GM18951 (cell line): ENCODE measurements at regions not wholly inside any gene's neighbourhood (a gene's known extent, or its start where the extent isn't known, plus 50 kb on each side); places are given as distances from the start of the nearest gene placed in this dataset.

Source experiments
- POLR2A ChIP-seq: IDR thresholded peaks from 4 replicates; pipeline ENCODE4 v1.6.1; 2011; ENCODE audit warnings: mild to moderate bottlenecking; ENCODE audit not compliant: insufficient read length, insufficient read depth; ENCODE audit errors: extremely low read depth
- in situ Hi-C: fragments of 300-500 bp; cut with MboI; formaldehyde crosslinking; loops from one replicate; pipeline ENCODE4 v1.12.0; 2022; ENCODE audit warnings: low sequenced_read_pairs, mixed read lengths, inconsistent platforms; ENCODE audit not compliant: unreplicated experiment

GRCh38 chr3:182233405-182233804, 521.7 kb downstream of the SOX2 start:
- no peak for TF ChIP-seq POLR2A
- in situ Hi-C loops: no loop called here

GRCh38 chr3:182233957-182234356, 522.2 kb downstream of the SOX2 start:
- in situ Hi-C loops: no loop called here
- no peak for TF ChIP-seq POLR2A

DNA sequence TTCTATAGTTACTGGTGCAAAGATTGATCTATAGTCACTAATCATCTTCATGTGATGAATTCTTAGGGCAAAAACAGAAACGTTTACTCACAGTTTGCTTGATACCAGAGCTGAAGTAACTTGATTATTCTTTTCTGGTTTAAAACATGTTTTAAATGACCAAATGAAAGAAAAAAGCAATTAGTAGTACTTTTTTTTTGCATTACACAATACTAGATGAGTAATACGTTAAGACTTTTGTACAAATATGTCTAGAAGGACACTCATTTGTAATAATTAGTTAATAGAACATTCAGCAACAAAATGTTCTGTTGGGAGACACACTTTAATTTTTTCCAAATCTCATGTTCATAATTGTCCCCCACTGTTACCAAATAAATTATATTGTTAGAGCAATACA, 523.2 kb downstream of the SOX2 start:
- in situ Hi-C loops: no loop called here
- TF ChIP-seq POLR2A: no peak

DNA sequence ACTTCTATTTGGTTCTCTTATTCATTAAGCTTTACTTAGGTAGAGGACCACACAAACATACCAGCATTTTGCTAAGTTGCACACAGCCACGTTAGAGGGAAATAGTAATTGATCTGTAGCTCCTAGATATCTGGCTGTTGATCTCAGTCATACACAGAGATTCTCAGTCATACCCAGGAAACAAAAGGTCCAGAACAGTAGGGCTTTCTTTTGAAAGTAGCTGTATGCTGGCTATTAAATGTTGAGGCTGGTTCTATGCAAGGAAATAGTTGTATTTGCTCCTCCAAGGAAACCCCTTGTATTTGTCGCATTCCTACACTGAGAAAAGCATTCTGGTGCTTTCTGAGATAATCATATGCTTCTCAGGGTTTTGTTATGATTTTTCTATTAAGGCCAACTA, 523.8 kb downstream of the SOX2 start:
- in situ Hi-C loops: no loop called here
- TF ChIP-seq POLR2A: no peak

DNA sequence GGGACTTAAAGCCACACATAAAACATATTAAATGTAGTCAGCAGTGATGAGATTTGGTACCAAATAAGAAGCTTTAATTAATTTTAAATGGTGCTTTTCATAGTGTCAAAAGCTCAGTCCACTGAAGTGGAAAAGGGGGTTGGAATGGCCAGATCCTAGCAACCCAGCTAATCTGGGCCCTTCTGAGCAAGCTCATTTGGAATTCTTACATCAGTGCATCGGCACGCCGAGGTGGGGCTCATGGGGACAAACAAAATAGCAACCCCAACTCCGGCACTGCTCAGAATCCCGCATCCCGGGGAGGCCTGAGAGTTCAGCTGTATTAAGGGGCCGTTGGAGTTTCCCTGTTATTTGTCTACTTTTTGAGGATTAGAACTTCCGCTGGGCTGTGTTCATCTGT, 526.4 kb downstream of the SOX2 start:
- TF ChIP-seq POLR2A: no peak
- in situ Hi-C loops: no loop called here

- in situ Hi-C loops: no loop called here
- TF ChIP-seq POLR2A: no peak
Observed at GRCh38 chr3:182239316-182239715, 527.6 kb downstream of the SOX2 start.

DNA sequence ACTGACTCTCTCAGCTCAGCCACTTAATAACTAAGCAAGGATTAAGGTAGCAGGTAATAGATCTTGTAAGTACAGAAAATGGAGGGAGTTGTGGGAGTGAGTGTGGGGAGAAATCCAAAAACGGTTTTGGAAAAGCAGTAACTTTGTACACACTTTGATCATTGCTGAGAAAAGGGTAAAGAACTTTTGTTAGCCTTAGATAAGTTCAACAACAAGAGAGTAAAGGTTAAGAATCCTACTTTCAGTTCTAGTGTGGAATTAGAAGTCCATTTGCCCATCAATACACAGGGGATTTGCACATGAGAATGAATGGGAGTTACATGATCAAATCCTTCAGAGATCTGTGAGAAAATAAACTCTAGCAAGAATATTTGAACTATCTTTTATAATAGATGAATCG, 528.7 kb downstream of the SOX2 start:
- in situ Hi-C loops: no loop called here
- no peak for TF ChIP-seq POLR2A

DNA sequence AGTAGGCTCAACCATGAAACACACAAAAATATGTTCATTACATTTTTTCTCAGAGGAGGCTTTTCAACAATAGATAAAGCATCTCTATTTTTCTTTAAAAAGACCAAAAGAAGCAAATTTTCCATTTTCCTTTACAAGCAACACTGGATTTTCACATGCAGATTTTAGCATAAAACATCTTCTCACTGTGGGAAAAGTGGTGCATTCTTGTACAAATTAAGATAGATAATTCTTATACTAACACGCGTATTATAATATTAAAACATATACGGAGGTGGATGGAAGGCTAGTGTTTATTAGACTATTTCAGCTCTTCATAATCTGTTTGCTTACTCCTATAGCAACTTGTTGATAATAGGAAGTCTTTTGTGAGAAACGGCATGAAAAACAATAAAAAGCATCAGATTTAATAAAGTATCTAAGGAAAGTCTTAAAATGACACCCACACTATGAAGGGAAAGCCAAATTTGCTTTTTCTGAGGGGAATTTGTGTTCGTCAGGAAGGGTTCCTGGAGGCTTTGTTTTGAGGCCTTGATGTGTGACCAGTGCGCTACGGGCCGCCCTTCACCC, 529.6 kb downstream of the SOX2 start:
- TF ChIP-seq POLR2A: no peak
- in situ Hi-C loops: no loop called here

- no peak for TF ChIP-seq POLR2A
- in situ Hi-C loops: no loop called here
Observed at GRCh38 chr3:182241766-182242488, 530.2 kb downstream of the SOX2 start.

GRCh38 chr3:182242489-182242942, 530.8 kb downstream of the SOX2 start:
- in situ Hi-C loops: no loop called here
- TF ChIP-seq POLR2A: no peak

DNA sequence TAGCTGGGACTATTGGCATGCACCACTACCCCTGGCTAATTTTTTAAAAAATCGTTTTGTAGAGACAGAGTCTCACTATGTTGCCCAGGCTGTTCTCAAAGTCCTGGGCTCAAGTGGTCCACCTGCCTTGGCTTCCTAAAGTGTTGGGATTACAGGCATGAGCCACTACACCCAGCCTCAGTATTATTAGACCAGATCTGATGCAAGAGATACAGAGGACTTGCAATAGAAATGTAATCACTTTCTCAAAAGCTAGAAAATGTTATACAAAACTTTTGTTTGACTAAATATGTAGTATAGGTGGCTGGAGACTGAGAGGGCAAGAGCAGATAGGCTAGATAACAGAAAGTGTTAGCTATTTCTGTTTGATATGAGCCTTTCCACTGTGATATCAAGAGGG, 531.9 kb downstream of the SOX2 start:
- TF ChIP-seq POLR2A: no peak
- in situ Hi-C loops: no loop called here

- no peak for TF ChIP-seq POLR2A
- in situ Hi-C loops: no loop called here
Observed at GRCh38 chr3:182244222-182244971, 532.7 kb downstream of the SOX2 start.

DNA sequence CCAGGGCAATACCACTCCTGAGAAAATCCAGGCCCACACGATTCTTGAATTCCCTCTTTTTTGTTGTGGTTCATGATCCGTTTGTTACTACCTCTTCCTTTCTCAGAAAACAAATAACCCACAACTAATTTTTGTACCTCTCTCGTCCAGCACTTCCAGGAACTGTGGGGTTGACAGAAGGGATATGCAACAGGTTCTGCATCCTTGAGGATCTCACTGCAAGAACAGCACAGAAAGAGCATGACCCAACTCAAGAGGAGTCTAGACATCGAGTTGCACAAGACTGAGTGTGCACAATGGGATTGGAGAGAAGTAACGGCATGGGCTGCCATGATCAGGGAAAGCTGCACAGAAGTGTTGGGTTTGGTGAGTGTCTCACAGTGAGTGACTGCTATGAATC, 533.3 kb downstream of the SOX2 start:
- no peak for TF ChIP-seq POLR2A
- in situ Hi-C loops: no loop called here

DNA sequence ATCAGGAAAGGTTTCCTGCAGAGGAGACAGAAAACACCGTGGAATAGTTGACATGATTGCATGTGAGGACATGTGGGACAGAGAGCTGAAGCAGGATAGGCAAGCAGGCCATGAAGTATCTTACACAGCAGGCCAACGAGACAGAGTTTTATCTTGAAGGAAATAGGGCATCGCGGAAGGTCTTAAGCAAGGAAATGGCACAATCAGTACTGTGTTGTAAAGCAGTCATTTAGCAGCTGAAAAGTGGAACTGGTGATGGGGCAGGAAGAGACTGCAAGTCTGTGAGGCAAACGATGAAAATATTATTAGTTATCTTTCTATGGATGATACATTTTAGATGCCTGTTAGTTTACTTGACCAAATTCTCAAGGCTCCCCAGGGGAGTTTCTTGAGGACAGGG, 535.1 kb downstream of the SOX2 start:
- no peak for TF ChIP-seq POLR2A
- in situ Hi-C loops: no loop called here
